H1 (cell line): ENCODE measurements at regions not wholly inside any gene's neighbourhood (a gene's known extent, or its start where the extent isn't known, plus 50 kb on each side); places are given as distances from the start of the nearest gene placed in this dataset.

ENCODE experiments used
- CEBPB ChIP-seq: IDR thresholded peaks from 2 replicates; pipeline ENCODE4 v1.6.1; 2012; ENCODE audit warnings: low read depth, low read length
- CTCF ChIP-seq, 3 experiments: IDR thresholded peaks; 1 replicate in 2 of 3; 2 replicates in 1 of 3; pipeline versions ENCODE4 v1.5.1 to v1.6.1; 2011; ENCODE audit warnings: low read length in 3 of 3, mild to moderate bottlenecking in 3 of 3, inconsistent platforms in 2 of 3, low read depth in 1 of 3, moderate library complexity in 1 of 3; ENCODE audit not compliant: insufficient read depth in 1 of 3; ENCODE audit errors: control extremely low read depth in 1 of 3
- EP300 ChIP-seq, 2 experiments: IDR thresholded peaks; 1 replicate in 1 of 2; 2 replicates in 1 of 2; pipeline ENCODE4 v1.6.1; 2011 to 2012; ENCODE audit warnings: low read depth in 2 of 2, low read length in 2 of 2, mild to moderate bottlenecking in 2 of 2, borderline replicate concordance in 1 of 2, inconsistent platforms in 1 of 2, moderate library complexity in 1 of 2
- EZH2 ChIP-seq: fragments of 200-600 bp; sonication (generic); IDR thresholded peaks from 2 replicates; pipeline ENCODE4 v1.7.1; 2012; ENCODE audit warnings: low read depth, mild to moderate bottlenecking, moderate library complexity, low read length, inconsistent platforms; ENCODE audit not compliant: severe bottlenecking
- HDAC2 ChIP-seq, 2 experiments: fragments of 300-600 bp in 1 of 2; sonication (generic) in 1 of 2; IDR thresholded peaks; 2 replicates each; pipeline ENCODE4 v1.6.1; 2011 to 2012; ENCODE audit warnings: low read depth in 2 of 2, low read length in 2 of 2, mild to moderate bottlenecking in 2 of 2, moderate library complexity in 2 of 2, borderline replicate concordance in 1 of 2, inconsistent platforms in 1 of 2
- JUN ChIP-seq: IDR thresholded peaks from 2 replicates; pipeline ENCODE4 v1.6.1; 2011; ENCODE audit warnings: low read depth, mild to moderate bottlenecking, improper control_type of control experiment, low read length
- JUND ChIP-seq: IDR thresholded peaks from 2 replicates; pipeline ENCODE4 v1.6.1; 2011; ENCODE audit warnings: mild to moderate bottlenecking, improper control_type of control experiment, low read length
- PHF8 ChIP-seq: fragments of 200-600 bp; sonication (generic); conservative IDR thresholded peaks from 2 replicates; pipeline ENCODE4 v1.7.1; 2012; ENCODE audit warnings: low read depth, mild to moderate bottlenecking, inconsistent platforms, low read length, moderate library complexity
- POLR2A ChIP-seq, 2 experiments: IDR thresholded peaks; 1 replicate in 1 of 2; 2 replicates in 1 of 2; pipeline ENCODE4 v1.6.1; 2011; ENCODE audit warnings: low read depth in 2 of 2, low read length in 2 of 2, mild to moderate bottlenecking in 2 of 2; ENCODE audit errors: control extremely low read depth in 1 of 2
- POLR2AphosphoS5 ChIP-seq: IDR thresholded peaks from 2 replicates; pipeline ENCODE4 v1.6.1; 2011; ENCODE audit warnings: low read depth, low read length
- RAD21 ChIP-seq, 2 experiments: IDR thresholded peaks in 1 of 2; conservative IDR thresholded peaks in 1 of 2; 2 replicates each; pipeline ENCODE4 v1.6.1; 2011; ENCODE audit warnings: low read depth in 2 of 2, low read length in 2 of 2, improper control_type of control experiment in 1 of 2, inconsistent platforms in 1 of 2, mild to moderate bottlenecking in 1 of 2, moderate library complexity in 1 of 2
- RNF2 ChIP-seq: fragments of 200-900, 300-1000 bp; sonication (generic); IDR thresholded peaks from 2 replicates; pipeline ENCODE4 v1.7.1; 2016; ENCODE audit warnings: borderline replicate concordance, low read depth, mild to moderate bottlenecking, antibody characterized with exemption, low read length; ENCODE audit not compliant: poor library complexity, severe bottlenecking; ENCODE audit errors: missing control alignments
- SUZ12 ChIP-seq: fragments of 200-600 bp; sonication (generic); IDR thresholded peaks from 2 replicates; pipeline ENCODE4 v1.6.1; 2012; ENCODE audit warnings: mild to moderate bottlenecking, inconsistent platforms, low read length, moderate library complexity, mixed read lengths
- USF2 ChIP-seq: IDR thresholded peaks from 2 replicates; pipeline ENCODE4 v1.6.1; 2011; ENCODE audit warnings: low read length, improper control_type of control experiment

- TF ChIP-seq RNF2 (no peak), CTCF (IDR thresholded peaks at IDR 0.05; ENCODE audit: control extremely low read depth in 1 of 3, insufficient read depth in 1 of 3, low read depth in 1 of 3, low read length in 3 of 3) (no peak), HDAC2 (IDR thresholded peaks at IDR 0.05; ENCODE audit: borderline replicate concordance in 1 of 2, low read depth in 2 of 2, low read length in 2 of 2) (no peak), POLR2A (IDR thresholded peaks at IDR 0.05; ENCODE audit: control extremely low read depth in 1 of 2, low read depth in 2 of 2, low read length in 2 of 2) (no peak), RAD21 (IDR thresholded peaks at IDR 0.05 in 1 of 2, conservative IDR thresholded peaks at IDR 0.05 in 1 of 2; ENCODE audit: low read depth in 2 of 2, low read length in 2 of 2) (no peak), CEBPB (no peak), EP300 (IDR thresholded peaks at IDR 0.05; ENCODE audit: borderline replicate concordance in 1 of 2, low read depth in 2 of 2, low read length in 2 of 2) (no peak), USF2 (no peak), JUND (no peak), EZH2 (no peak), PHF8 (no peak), SUZ12 (no peak), JUN (no peak), POLR2AphosphoS5 (no peak)
Measured at GRCh38 chr15:69862540-69862939, 235.2 kb downstream of the TLE3 start.
